ENCODE measurements at regions not wholly inside any gene's neighbourhood (a gene's known extent, or its start where the extent isn't known, plus 50 kb on each side); places are given as distances from the start of the nearest gene placed in this dataset.

DNA sequence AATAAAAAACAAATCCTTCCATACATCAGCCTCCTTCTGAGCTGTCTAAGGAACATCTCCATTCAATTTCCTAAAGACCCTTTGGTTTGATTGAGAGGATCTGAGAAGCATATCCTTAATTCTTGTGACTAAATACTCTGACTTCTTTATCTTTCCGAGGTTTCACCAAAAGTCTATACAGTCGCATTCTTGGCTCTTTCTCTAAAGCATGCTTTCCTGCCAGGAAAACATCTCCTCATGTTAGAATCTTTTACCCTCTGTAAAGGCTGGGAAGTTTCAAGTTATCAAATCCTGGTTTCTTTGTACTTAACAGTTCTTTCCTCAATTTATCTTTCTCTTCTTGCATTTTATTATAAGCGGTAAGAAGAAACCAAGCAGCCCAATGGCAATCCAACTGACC is 630.4 kb downstream of the PTPRC start:
- ATAC-seq (ENCODE audit: insufficient read depth, low FRiP score) (no peak), DNase-seq (no peak)
- H3K4me1 ChIP-seq (ENCODE audit: control insufficient read depth in 5 of 5, insufficient read depth in 5 of 5, low read length in 5 of 5) = peaks cover 0 to 8% (median 0%) of the 10 kb centered on the region in 5 donors
- H3K36me3 ChIP-seq (ENCODE audit: control insufficient read depth in 4 of 4, insufficient read depth in 4 of 4, low read length in 4 of 4) = no peaks in the 10 kb centered on the region
- no peak overlapping the region for H3K4me3 ChIP-seq
- no peaks in the 10 kb centered on the region for H3K27me3 ChIP-seq (ENCODE audit: control insufficient read depth in 3 of 3, insufficient read depth in 3 of 3, low read length in 2 of 3)
- H3K27ac ChIP-seq (ENCODE audit: low read depth in 1 of 2, low read length in 1 of 2) = no peak overlapping the region
- no peak overlapping the region for H3K9ac ChIP-seq (ENCODE audit: insufficient read depth in 1 of 2, low read length in 2 of 2)
- no peaks in the 10 kb centered on the region for H3K9me3 ChIP-seq (ENCODE audit: control insufficient read depth in 4 of 4, insufficient read depth in 3 of 4, low read length in 3 of 4)
- WGBS, 2 donors = 88 to 89% methylated on average over 3 of the region's 3 CpGs
- TF ChIP-seq, protein P1, sequence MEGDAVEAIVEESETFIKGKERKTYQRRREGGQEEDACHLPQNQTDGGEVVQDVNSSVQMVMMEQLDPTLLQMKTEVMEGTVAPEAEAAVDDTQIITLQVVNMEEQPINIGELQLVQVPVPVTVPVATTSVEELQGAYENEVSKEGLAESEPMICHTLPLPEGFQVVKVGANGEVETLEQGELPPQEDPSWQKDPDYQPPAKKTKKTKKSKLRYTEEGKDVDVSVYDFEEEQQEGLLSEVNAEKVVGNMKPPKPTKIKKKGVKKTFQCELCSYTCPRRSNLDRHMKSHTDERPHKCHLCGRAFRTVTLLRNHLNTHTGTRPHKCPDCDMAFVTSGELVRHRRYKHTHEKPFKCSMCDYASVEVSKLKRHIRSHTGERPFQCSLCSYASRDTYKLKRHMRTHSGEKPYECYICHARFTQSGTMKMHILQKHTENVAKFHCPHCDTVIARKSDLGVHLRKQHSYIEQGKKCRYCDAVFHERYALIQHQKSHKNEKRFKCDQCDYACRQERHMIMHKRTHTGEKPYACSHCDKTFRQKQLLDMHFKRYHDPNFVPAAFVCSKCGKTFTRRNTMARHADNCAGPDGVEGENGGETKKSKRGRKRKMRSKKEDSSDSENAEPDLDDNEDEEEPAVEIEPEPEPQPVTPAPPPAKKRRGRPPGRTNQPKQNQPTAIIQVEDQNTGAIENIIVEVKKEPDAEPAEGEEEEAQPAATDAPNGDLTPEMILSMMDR (IDR thresholded peaks at IDR 0.05; ENCODE audit: control extremely low read depth, extremely low read depth) = no peak

DNA sequence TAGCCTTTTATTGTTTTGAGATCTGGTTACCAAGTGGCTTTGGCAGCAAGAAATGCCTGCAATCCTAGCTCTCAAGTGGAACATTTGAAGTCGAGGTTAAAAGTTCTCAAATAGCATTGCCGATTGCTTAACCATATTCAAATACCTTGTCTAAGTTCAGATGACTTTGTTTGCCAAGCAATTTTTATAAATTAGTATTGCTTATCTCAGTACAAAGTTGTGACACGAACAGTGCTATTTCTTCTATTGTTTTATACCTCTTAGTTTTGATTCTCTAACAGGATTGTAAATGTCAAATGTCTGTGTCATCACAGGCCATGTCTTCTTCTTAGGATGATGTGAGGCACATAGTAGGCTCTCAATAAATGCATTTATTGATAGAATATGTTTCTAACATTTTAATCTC is 633.3 kb downstream of the PTPRC start:
- ATAC-seq (ENCODE audit: insufficient read depth, low FRiP score) (peak; percentile 36), DNase-seq (peak in 2 of 3 donors; percentile 53 to 79)
- H3K27ac ChIP-seq (ENCODE audit: low read depth in 1 of 2, low read length in 1 of 2) = no peak overlapping the region
- no peaks in the 10 kb centered on the region for H3K27me3 ChIP-seq (ENCODE audit: control insufficient read depth in 3 of 3, insufficient read depth in 3 of 3, low read length in 2 of 3)
- no peak overlapping the region for H3K4me3 ChIP-seq
- H3K4me1 ChIP-seq (ENCODE audit: control insufficient read depth in 5 of 5, insufficient read depth in 5 of 5, low read length in 5 of 5) = peaks cover 0 to 8% (median 0%) of the 10 kb centered on the region in 5 donors
- H3K36me3 ChIP-seq (ENCODE audit: control insufficient read depth in 4 of 4, insufficient read depth in 4 of 4, low read length in 4 of 4) = no peaks in the 10 kb centered on the region
- TF ChIP-seq, protein P1 (IDR thresholded peaks at IDR 0.05; ENCODE audit: control extremely low read depth, extremely low read depth) = no peak
- no peaks in the 10 kb centered on the region for H3K9me3 ChIP-seq (ENCODE audit: control insufficient read depth in 4 of 4, insufficient read depth in 3 of 4, low read length in 3 of 4)
- no peak overlapping the region for H3K9ac ChIP-seq (ENCODE audit: insufficient read depth in 1 of 2, low read length in 2 of 2)
- 53 to 80% methylated on average over 3 of the region's 3 CpGs for WGBS, 2 donors

DNA sequence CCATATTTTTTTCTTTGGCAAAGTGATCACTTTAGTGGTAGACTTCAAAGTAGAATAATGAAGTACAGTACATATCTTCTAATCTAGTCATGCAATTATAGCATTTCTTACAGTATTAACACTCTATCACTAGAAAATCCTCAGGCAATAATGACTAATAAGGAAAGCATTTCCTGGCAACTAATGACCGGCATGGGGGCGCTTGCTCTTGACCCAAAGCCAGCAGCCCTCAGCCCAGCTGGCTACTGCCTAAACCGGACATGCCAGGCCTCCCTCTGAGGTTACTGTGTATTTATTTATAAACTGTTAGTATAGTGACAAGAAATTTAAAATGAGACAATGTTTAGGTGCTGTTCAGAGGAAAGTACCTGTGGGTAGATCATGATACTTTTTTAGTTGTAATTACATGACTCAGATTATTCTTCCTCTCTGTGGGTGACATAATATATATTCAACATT is 633.8 kb downstream of the PTPRC start:
- peak; percentile 61 to 65 (median 65) for DNase-seq
- Histone ChIP-seq H3K4me3 (no peak overlapping the region), H3K27me3 (ENCODE audit: control insufficient read depth in 3 of 3, insufficient read depth in 3 of 3, low read length in 2 of 3) (no peaks in the 10 kb centered on the region), H3K36me3 (ENCODE audit: control insufficient read depth in 4 of 4, insufficient read depth in 4 of 4, low read length in 4 of 4) (no peaks in the 10 kb centered on the region), H3K9ac (ENCODE audit: insufficient read depth in 1 of 2, low read length in 2 of 2) (no peak overlapping the region), H3K4me1 (ENCODE audit: control insufficient read depth in 5 of 5, insufficient read depth in 5 of 5, low read length in 5 of 5) (peaks cover 0 to 8% (median 0%) of the 10 kb centered on the region in 5 donors), H3K27ac (ENCODE audit: low read depth in 1 of 2, low read length in 1 of 2) (no peak overlapping the region), H3K9me3 (ENCODE audit: control insufficient read depth in 4 of 4, insufficient read depth in 3 of 4, low read length in 3 of 4) (no peaks in the 10 kb centered on the region)
- 26 to 55% methylated on average over 3 of the region's 3 CpGs for WGBS, 2 donors
- ATAC-seq (ENCODE audit: insufficient read depth, low FRiP score) = peak; percentile 53
- TF ChIP-seq, protein P1 (IDR thresholded peaks at IDR 0.05; ENCODE audit: control extremely low read depth, extremely low read depth) = no peak

DNA sequence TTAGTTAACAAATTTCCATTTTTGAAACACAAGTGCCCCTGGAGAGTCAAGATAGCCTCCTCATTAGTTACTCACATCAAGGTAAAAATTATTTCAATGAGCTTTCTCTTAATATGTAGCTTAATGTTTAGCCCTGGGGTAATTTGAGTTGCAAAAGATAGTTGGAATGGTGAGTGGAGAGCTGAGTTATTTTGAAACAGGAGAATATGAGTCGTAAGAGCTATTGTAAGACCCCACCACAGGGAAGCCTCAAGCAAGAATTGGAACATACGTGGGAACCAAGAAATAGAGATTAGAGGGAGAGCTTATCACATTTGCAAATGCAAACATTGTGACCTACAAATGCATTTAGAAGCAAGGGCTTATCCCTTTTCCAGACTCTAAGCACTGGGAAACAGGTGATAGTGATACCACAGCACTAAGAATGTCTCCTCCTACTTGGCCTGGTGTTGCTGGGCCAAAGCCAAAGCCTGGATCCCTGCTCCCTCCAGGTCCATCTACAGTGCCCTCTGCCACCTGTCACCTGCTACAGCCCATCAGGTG is 635.1 kb downstream of the PTPRC start:
- no peak overlapping the region for H3K27ac ChIP-seq (ENCODE audit: low read depth in 1 of 2, low read length in 1 of 2)
- H3K27me3 ChIP-seq (ENCODE audit: control insufficient read depth in 3 of 3, insufficient read depth in 3 of 3, low read length in 2 of 3) = no peaks in the 10 kb centered on the region
- no peak overlapping the region for H3K9ac ChIP-seq (ENCODE audit: insufficient read depth in 1 of 2, low read length in 2 of 2)
- DNase-seq = no peak
- H3K4me1 ChIP-seq (ENCODE audit: control insufficient read depth in 5 of 5, insufficient read depth in 5 of 5, low read length in 5 of 5) = peaks cover 0 to 8% (median 0%) of the 10 kb centered on the region in 5 donors
- 37 to 59% methylated on average over 2 of the region's 2 CpGs for WGBS, 2 donors
- ATAC-seq (ENCODE audit: insufficient read depth, low FRiP score) = no peak
- H3K9me3 ChIP-seq (ENCODE audit: control insufficient read depth in 4 of 4, insufficient read depth in 3 of 4, low read length in 3 of 4) = no peaks in the 10 kb centered on the region
- no peaks in the 10 kb centered on the region for H3K36me3 ChIP-seq (ENCODE audit: control insufficient read depth in 4 of 4, insufficient read depth in 4 of 4, low read length in 4 of 4)
- TF ChIP-seq, protein P1 (IDR thresholded peaks at IDR 0.05; ENCODE audit: control extremely low read depth, extremely low read depth) = no peak
- H3K4me3 ChIP-seq = no peak overlapping the region

All from lung (tissue), 11 donors.